ENCODE measurements at regions not wholly inside any gene's neighbourhood (a gene's known extent, or its start where the extent isn't known, plus 50 kb on each side); places are given as distances from the start of the nearest gene placed in this dataset.

GRCh38 chr12:91349476-91349875 is 166.9 kb upstream of the DCN start:
- Histone ChIP-seq H3K4me1 (no peaks in the 10 kb centered on the region), H3K27ac (no peak overlapping the region), H3K4me3 (no peak overlapping the region), H3K9me3 (no peaks in the 10 kb centered on the region), H3K36me3 (no peaks in the 10 kb centered on the region), H3K27me3 (no peaks in the 10 kb centered on the region)
- no peak for DNase-seq (ENCODE audit: low spot score)
- no peak for TF ChIP-seq CTCF (IDR thresholded peaks at IDR 0.05)

GRCh38 chr12:91347481-91348214 is 165.0 kb upstream of the DCN start:
- TF ChIP-seq CTCF (IDR thresholded peaks at IDR 0.05), result no peak
- no peaks in the 10 kb centered on the region for H3K9me3 ChIP-seq
- no peaks in the 10 kb centered on the region for H3K4me1 ChIP-seq
- no peaks in the 10 kb centered on the region for H3K36me3 ChIP-seq
- no peak overlapping the region for H3K4me3 ChIP-seq
- DNase-seq (ENCODE audit: low spot score), result no peak
- no peaks in the 10 kb centered on the region for H3K27me3 ChIP-seq
- no peak overlapping the region for H3K27ac ChIP-seq

GRCh38 chr12:91346827-91347226 is 164.2 kb upstream of the DCN start:
- Histone ChIP-seq H3K27ac (no peak overlapping the region), H3K9me3 (no peaks in the 10 kb centered on the region), H3K4me1 (no peaks in the 10 kb centered on the region), H3K36me3 (no peaks in the 10 kb centered on the region), H3K27me3 (no peaks in the 10 kb centered on the region), H3K4me3 (no peak overlapping the region)
- no peak for DNase-seq (ENCODE audit: low spot score)
- no peak for TF ChIP-seq CTCF (IDR thresholded peaks at IDR 0.05)

- no peaks in the 10 kb centered on the region for H3K27me3 ChIP-seq
- no peaks in the 10 kb centered on the region for H3K36me3 ChIP-seq
- no peak overlapping the region for H3K27ac ChIP-seq
- H3K4me1 ChIP-seq, result no peaks in the 10 kb centered on the region
- no peak for DNase-seq (ENCODE audit: low spot score)
- H3K4me3 ChIP-seq, result no peak overlapping the region
- no peaks in the 10 kb centered on the region for H3K9me3 ChIP-seq
- TF ChIP-seq CTCF (IDR thresholded peaks at IDR 0.05), result no peak
These were observed 161.8 kb upstream of the DCN start for GRCh38 chr12:91344408-91344807.

- H3K4me1 ChIP-seq, result no peaks in the 10 kb centered on the region
- TF ChIP-seq CTCF (IDR thresholded peaks at IDR 0.05), result no peak
- no peak overlapping the region for H3K27ac ChIP-seq
- no peaks in the 10 kb centered on the region for H3K9me3 ChIP-seq
- no peak for DNase-seq (ENCODE audit: low spot score)
- no peak overlapping the region for H3K4me3 ChIP-seq
- no peaks in the 10 kb centered on the region for H3K36me3 ChIP-seq
- no peaks in the 10 kb centered on the region for H3K27me3 ChIP-seq
These were observed 160.4 kb upstream of the DCN start for GRCh38 chr12:91343010-91343409.

- Histone ChIP-seq H3K27ac (no peak overlapping the region), H3K36me3 (no peaks in the 10 kb centered on the region), H3K27me3 (no peaks in the 10 kb centered on the region), H3K9me3 (no peaks in the 10 kb centered on the region), H3K4me1 (no peaks in the 10 kb centered on the region), H3K4me3 (no peak overlapping the region)
- TF ChIP-seq CTCF (IDR thresholded peaks at IDR 0.05), result no peak
- DNase-seq (ENCODE audit: low spot score), result no peak
These were observed 156.5 kb upstream of the DCN start for GRCh38 chr12:91339106-91339505.

All from right atrium auricular region (tissue), 2 donors.